ENCODE measurements at regions not wholly inside any gene's neighbourhood (a gene's known extent, or its start where the extent isn't known, plus 50 kb on each side); places are given as distances from the start of the nearest gene placed in this dataset.

GRCh38 chr1:11417162-11417561 lies 61.8 kb upstream of the DISP3 start:
- no peaks in the 10 kb centered on the region for H3K9me2 ChIP-seq (ENCODE audit: insufficient read depth, low read length)
- H3K4me2 ChIP-seq (ENCODE audit: low read length): no peak overlapping the region
- no peaks in the 10 kb centered on the region for H3K36me3 ChIP-seq (ENCODE audit: insufficient read depth, low read length)
- TF ChIP-seq, protein P1, sequence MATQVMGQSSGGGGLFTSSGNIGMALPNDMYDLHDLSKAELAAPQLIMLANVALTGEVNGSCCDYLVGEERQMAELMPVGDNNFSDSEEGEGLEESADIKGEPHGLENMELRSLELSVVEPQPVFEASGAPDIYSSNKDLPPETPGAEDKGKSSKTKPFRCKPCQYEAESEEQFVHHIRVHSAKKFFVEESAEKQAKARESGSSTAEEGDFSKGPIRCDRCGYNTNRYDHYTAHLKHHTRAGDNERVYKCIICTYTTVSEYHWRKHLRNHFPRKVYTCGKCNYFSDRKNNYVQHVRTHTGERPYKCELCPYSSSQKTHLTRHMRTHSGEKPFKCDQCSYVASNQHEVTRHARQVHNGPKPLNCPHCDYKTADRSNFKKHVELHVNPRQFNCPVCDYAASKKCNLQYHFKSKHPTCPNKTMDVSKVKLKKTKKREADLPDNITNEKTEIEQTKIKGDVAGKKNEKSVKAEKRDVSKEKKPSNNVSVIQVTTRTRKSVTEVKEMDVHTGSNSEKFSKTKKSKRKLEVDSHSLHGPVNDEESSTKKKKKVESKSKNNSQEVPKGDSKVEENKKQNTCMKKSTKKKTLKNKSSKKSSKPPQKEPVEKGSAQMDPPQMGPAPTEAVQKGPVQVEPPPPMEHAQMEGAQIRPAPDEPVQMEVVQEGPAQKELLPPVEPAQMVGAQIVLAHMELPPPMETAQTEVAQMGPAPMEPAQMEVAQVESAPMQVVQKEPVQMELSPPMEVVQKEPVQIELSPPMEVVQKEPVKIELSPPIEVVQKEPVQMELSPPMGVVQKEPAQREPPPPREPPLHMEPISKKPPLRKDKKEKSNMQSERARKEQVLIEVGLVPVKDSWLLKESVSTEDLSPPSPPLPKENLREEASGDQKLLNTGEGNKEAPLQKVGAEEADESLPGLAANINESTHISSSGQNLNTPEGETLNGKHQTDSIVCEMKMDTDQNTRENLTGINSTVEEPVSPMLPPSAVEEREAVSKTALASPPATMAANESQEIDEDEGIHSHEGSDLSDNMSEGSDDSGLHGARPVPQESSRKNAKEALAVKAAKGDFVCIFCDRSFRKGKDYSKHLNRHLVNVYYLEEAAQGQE (IDR thresholded peaks at IDR 0.05; ENCODE audit: borderline replicate concordance): no peak
- TF ChIP-seq MXI1 (conservative IDR thresholded peaks at IDR 0.05; ENCODE audit: poor library complexity, severe bottlenecking) (no peak), POLR2AphosphoS5 (IDR thresholded peaks at IDR 0.05) (no peak), EZH2 (IDR thresholded peaks at IDR 0.05; ENCODE audit: borderline replicate concordance, insufficient read depth, low read length, poor library complexity, severe bottlenecking) (no peak), TAF1 (IDR thresholded peaks at IDR 0.05; ENCODE audit: low read depth) (no peak), RAD21 (conservative IDR thresholded peaks at IDR 0.05) (no peak), EP300 (conservative IDR thresholded peaks at IDR 0.05; ENCODE audit: poor library complexity, severe bottlenecking) (no peak), SMC3 (conservative IDR thresholded peaks at IDR 0.05; ENCODE audit: poor library complexity) (no peak)
- TF ChIP-seq, protein P2, sequence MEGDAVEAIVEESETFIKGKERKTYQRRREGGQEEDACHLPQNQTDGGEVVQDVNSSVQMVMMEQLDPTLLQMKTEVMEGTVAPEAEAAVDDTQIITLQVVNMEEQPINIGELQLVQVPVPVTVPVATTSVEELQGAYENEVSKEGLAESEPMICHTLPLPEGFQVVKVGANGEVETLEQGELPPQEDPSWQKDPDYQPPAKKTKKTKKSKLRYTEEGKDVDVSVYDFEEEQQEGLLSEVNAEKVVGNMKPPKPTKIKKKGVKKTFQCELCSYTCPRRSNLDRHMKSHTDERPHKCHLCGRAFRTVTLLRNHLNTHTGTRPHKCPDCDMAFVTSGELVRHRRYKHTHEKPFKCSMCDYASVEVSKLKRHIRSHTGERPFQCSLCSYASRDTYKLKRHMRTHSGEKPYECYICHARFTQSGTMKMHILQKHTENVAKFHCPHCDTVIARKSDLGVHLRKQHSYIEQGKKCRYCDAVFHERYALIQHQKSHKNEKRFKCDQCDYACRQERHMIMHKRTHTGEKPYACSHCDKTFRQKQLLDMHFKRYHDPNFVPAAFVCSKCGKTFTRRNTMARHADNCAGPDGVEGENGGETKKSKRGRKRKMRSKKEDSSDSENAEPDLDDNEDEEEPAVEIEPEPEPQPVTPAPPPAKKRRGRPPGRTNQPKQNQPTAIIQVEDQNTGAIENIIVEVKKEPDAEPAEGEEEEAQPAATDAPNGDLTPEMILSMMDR (IDR thresholded peaks at IDR 0.05; ENCODE audit: poor library complexity, severe bottlenecking): no peak
- H3K27ac ChIP-seq (ENCODE audit: low read length): no peak overlapping the region
- H3K9ac ChIP-seq (ENCODE audit: low read length): peak overlapping the region; percentile 3
- H3F3A ChIP-seq (ENCODE audit: insufficient read depth, low read length, poor library complexity, severe bottlenecking): no peaks in the 10 kb centered on the region
- no peaks in the 10 kb centered on the region for H3K79me2 ChIP-seq (replicated peaks; ENCODE audit: insufficient read depth, low read length)
- no peak overlapping the region for H2AFZ ChIP-seq (ENCODE audit: low read depth, low read length)
- no peaks in the 10 kb centered on the region for H3K27me3 ChIP-seq (ENCODE audit: insufficient read depth, low read depth, low read length)
- H3K4me3 ChIP-seq (ENCODE audit: low read length): no peak overlapping the region
- H3K9me3 ChIP-seq (ENCODE audit: low read length): no peaks in the 10 kb centered on the region
- H4K20me1 ChIP-seq (ENCODE audit: insufficient read depth): no peaks in the 10 kb centered on the region

- no peaks in the 10 kb centered on the region for H3F3A ChIP-seq (ENCODE audit: insufficient read depth, low read length, poor library complexity, severe bottlenecking)
- H2AFZ ChIP-seq (ENCODE audit: low read depth, low read length): no peak overlapping the region
- no peak overlapping the region for H3K4me2 ChIP-seq (ENCODE audit: low read length)
- H3K9ac ChIP-seq (ENCODE audit: low read length): no peak overlapping the region
- H3K9me3 ChIP-seq (ENCODE audit: low read length): no peaks in the 10 kb centered on the region
- no peaks in the 10 kb centered on the region for H3K27me3 ChIP-seq (ENCODE audit: insufficient read depth, low read depth, low read length)
- no peaks in the 10 kb centered on the region for H3K9me2 ChIP-seq (ENCODE audit: insufficient read depth, low read length)
- no peaks in the 10 kb centered on the region for H3K79me2 ChIP-seq (replicated peaks; ENCODE audit: insufficient read depth, low read length)
- no peaks in the 10 kb centered on the region for H4K20me1 ChIP-seq (ENCODE audit: insufficient read depth)
- H3K36me3 ChIP-seq (ENCODE audit: insufficient read depth, low read length): no peaks in the 10 kb centered on the region
- H3K4me3 ChIP-seq (ENCODE audit: low read length): no peak overlapping the region
- TF ChIP-seq SMC3 (conservative IDR thresholded peaks at IDR 0.05; ENCODE audit: poor library complexity): no peak
- no peak overlapping the region for H3K27ac ChIP-seq (ENCODE audit: low read length)
Measured at GRCh38 chr1:11418056-11418455, 60.9 kb upstream of the DISP3 start.

- H3K27ac ChIP-seq (ENCODE audit: low read length): no peak overlapping the region
- no peaks in the 10 kb centered on the region for H3K9me2 ChIP-seq (ENCODE audit: insufficient read depth, low read length)
- no peak overlapping the region for H2AFZ ChIP-seq (ENCODE audit: low read depth, low read length)
- H3F3A ChIP-seq (ENCODE audit: insufficient read depth, low read length, poor library complexity, severe bottlenecking): no peaks in the 10 kb centered on the region
- no peak overlapping the region for H3K9ac ChIP-seq (ENCODE audit: low read length)
- no peaks in the 10 kb centered on the region for H3K27me3 ChIP-seq (ENCODE audit: insufficient read depth, low read depth, low read length)
- no peaks in the 10 kb centered on the region for H3K36me3 ChIP-seq (ENCODE audit: insufficient read depth, low read length)
- no peaks in the 10 kb centered on the region for H3K79me2 ChIP-seq (replicated peaks; ENCODE audit: insufficient read depth, low read length)
- no peak overlapping the region for H3K4me3 ChIP-seq (ENCODE audit: low read length)
- H3K9me3 ChIP-seq (ENCODE audit: low read length): no peaks in the 10 kb centered on the region
- TF ChIP-seq TAF1 (IDR thresholded peaks at IDR 0.05; ENCODE audit: low read depth) (no peak), RAD21 (conservative IDR thresholded peaks at IDR 0.05) (no peak), POLR2AphosphoS5 (IDR thresholded peaks at IDR 0.05) (no peak), SMC3 (conservative IDR thresholded peaks at IDR 0.05; ENCODE audit: poor library complexity) (no peak), EP300 (conservative IDR thresholded peaks at IDR 0.05; ENCODE audit: poor library complexity, severe bottlenecking) (no peak), EZH2 (IDR thresholded peaks at IDR 0.05; ENCODE audit: borderline replicate concordance, insufficient read depth, low read length, poor library complexity, severe bottlenecking) (no peak), MXI1 (conservative IDR thresholded peaks at IDR 0.05; ENCODE audit: poor library complexity, severe bottlenecking) (no peak)
- TF ChIP-seq, protein P2 (IDR thresholded peaks at IDR 0.05; ENCODE audit: poor library complexity, severe bottlenecking): no peak
- TF ChIP-seq, protein P1 (IDR thresholded peaks at IDR 0.05; ENCODE audit: borderline replicate concordance): no peak
- H4K20me1 ChIP-seq (ENCODE audit: insufficient read depth): no peaks in the 10 kb centered on the region
- H3K4me2 ChIP-seq (ENCODE audit: low read length): no peak overlapping the region
Measured at GRCh38 chr1:11421443-11421842, 57.5 kb upstream of the DISP3 start.
